CD4-positive, alpha-beta T cell treated with Interleukin-15 for 1 hour (primary cell): ENCODE measurements at regions not wholly inside any gene's neighbourhood (a gene's known extent, or its start where the extent isn't known, plus 50 kb on each side); places are given as distances from the start of the nearest gene placed in this dataset.

Experiments used
- DNase-seq: peaks from one replicate; pipeline ENCODE4 v3.0.0-alpha.2; 2020

- no peak for DNase-seq
These were observed 183.7 kb upstream of the NAALADL2 start for GRCh38 chr3:174675406-174675805.

- DNase-seq, result no peak
These were observed 177.3 kb upstream of the NAALADL2 start for GRCh38 chr3:174681784-174682183.

GRCh38 chr3:174685796-174686195 lies 173.3 kb upstream of the NAALADL2 start:
- no peak for DNase-seq

GRCh38 chr3:174697310-174697709 lies 161.8 kb upstream of the NAALADL2 start:
- no peak for DNase-seq

GRCh38 chr3:174700736-174701135 lies 158.4 kb upstream of the NAALADL2 start:
- DNase-seq, result no peak

- DNase-seq, result no peak
These were observed 148.5 kb upstream of the NAALADL2 start for GRCh38 chr3:174710612-174711011.

- DNase-seq, result no peak
These were observed 143.7 kb upstream of the NAALADL2 start for GRCh38 chr3:174715386-174715785.

- no peak for DNase-seq
These were observed 142.1 kb upstream of the NAALADL2 start for GRCh38 chr3:174716956-174717505.

- no peak for DNase-seq
These were observed 138.4 kb upstream of the NAALADL2 start for GRCh38 chr3:174720717-174721116.

- no peak for DNase-seq
These were observed 133.8 kb upstream of the NAALADL2 start for GRCh38 chr3:174725303-174725702.

- DNase-seq, result no peak
These were observed 121.2 kb upstream of the NAALADL2 start for GRCh38 chr3:174737966-174738365.

GRCh38 chr3:174749143-174749542 lies 110.0 kb upstream of the NAALADL2 start:
- no peak for DNase-seq

GRCh38 chr3:174755833-174756829 lies 103.0 kb upstream of the NAALADL2 start:
- DNase-seq, result no peak

- no peak for DNase-seq
These were observed 100.2 kb upstream of the NAALADL2 start for GRCh38 chr3:174758943-174759342.

GRCh38 chr3:174767406-174767805 lies 91.7 kb upstream of the NAALADL2 start:
- no peak for DNase-seq

- no peak for DNase-seq
These were observed 91.2 kb upstream of the NAALADL2 start for GRCh38 chr3:174767853-174768382.

- DNase-seq, result no peak
These were observed 90.0 kb upstream of the NAALADL2 start for GRCh38 chr3:174769171-174769570.

GRCh38 chr3:174775603-174776002 lies 83.5 kb upstream of the NAALADL2 start:
- DNase-seq, result no peak

- DNase-seq, result no peak
These were observed 83.0 kb upstream of the NAALADL2 start for GRCh38 chr3:174776123-174776522.

- no peak for DNase-seq
These were observed 82.5 kb upstream of the NAALADL2 start for GRCh38 chr3:174776636-174777035.

GRCh38 chr3:174777813-174778212 lies 81.3 kb upstream of the NAALADL2 start:
- no peak for DNase-seq

GRCh38 chr3:174783502-174783901 lies 75.6 kb upstream of the NAALADL2 start:
- no peak for DNase-seq

- no peak for DNase-seq
These were observed 74.8 kb upstream of the NAALADL2 start for GRCh38 chr3:174784206-174784934.
